GM21825 (cell line): ENCODE measurements at regions not wholly inside any gene's neighbourhood (a gene's known extent, or its start where the extent isn't known, plus 50 kb on each side); places are given as distances from the start of the nearest gene placed in this dataset.
"Not testable (repeated sequence)": the region's sequence is repeated elsewhere in the genome, so short reads cannot be mapped to it uniquely, and the experiment has no call there.

Experiments
- ATAC-seq: cut with Tn5 transposase; IDR thresholded peaks from one replicate; pipeline ENCODE4 v1.9.1; 2021; ENCODE audit warnings: mild to moderate bottlenecking, moderate library complexity; ENCODE audit not compliant: unreplicated experiment

DNA sequence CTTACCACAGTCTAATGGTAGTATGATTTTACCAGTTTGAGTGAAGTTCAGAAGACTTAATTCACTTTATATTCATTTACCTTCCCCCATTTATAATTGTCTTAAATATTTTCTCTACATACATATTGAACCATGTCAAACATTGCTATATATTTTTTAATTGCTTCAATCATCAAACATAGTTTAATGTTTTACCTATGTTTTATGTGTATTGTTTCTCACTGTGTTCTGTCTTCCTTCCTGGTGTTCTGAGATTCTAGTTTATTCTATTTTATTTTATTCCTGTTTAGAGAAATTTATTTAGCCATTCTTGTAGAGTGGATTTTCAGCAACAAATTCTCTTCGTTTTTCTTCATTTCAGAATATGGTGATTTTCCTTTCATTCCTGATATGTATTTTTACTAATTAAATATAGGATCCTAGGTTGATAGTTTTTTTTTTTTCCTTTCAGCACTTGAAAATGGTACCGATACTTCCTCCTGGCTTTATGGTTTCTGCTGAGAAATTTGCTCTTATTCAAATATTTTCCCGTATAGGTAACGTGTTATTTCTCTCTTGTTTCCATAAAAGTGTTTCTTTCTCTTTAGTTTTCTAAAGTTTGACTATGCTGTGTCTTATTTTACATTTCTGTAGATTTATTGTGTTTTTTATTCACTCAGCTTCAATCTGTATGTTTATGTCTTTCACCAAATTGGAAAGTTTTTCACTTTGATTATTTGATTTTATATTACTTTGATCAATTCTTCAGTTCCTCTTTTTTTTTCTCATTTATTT, 201.8 kb upstream of the AGR3 start:
- no peak for ATAC-seq

DNA sequence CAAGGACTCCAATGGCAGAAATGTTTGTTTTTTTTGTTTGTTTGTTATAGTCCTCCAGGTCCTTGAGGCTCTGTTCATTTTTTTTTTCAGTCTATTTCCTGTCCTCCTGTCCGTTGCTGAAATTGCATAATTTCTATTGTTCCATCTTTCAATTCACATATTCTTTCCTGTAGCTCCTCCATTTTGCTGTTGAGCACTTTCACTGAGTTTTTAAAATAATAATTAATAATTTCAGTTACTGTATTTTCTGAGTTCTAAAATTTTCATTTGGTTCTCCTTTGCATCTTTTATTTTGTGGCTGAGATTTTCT, 202.3 kb upstream of the AGR3 start:
- ATAC-seq: no peak

DNA sequence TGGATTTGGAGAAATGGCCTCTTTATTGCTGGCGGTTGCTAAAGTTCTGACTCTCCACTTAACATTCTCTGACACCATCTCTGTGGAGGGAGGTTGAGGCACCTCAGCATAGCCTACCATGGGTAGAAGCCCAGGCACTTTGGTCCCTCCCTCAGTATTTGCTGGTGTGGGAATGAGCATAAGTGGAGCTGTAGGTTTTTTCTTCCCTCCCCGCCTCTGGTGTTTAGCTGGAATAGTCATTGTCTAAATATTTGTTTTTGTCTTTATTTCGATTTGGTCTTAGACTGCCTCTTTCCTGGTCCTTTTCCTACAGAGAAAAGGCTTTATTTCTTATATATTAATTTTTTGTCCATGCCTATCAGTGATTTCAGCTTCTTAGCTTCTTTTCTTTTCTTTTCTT, 203.4 kb upstream of the AGR3 start:
- ATAC-seq: no peak

DNA sequence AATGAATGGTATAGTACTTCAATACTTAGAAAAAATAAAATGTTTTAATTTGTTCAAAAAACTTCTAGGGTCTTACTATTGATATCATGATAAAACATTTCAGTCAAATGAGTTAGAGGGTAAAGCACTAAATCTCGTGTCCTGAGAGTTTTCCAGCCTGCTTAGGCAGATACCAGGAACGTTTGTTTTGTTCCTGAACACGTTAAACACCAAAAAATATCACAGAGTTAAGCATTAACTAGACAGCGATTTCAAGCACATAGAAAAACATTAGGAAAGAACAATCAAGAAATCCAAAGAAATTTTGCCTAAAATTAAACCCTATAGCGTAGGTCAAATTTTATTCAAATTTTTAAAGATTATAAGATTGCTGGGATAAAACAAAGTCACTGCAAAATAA, 204.6 kb upstream of the AGR3 start:
- no peak for ATAC-seq

DNA sequence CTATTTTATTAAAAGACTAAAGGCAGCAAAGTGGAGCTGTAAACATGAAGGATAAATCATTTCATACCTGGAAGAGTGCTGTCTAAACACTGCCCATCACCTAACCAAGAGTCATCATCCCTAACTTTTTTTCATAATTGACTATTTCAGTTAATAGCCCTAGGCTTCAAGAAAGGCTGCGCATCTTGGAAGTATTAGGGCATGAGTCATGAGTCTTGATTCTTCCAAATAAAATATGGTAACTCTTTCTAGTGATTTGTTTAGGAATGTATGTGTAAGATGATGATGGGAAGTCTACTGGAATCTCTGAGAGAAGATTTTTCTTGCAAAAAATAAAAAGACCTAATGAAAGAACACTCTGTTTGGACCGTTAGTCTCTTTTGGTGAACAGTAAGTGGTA, 207.7 kb upstream of the AHR start:
- no peak for ATAC-seq

DNA sequence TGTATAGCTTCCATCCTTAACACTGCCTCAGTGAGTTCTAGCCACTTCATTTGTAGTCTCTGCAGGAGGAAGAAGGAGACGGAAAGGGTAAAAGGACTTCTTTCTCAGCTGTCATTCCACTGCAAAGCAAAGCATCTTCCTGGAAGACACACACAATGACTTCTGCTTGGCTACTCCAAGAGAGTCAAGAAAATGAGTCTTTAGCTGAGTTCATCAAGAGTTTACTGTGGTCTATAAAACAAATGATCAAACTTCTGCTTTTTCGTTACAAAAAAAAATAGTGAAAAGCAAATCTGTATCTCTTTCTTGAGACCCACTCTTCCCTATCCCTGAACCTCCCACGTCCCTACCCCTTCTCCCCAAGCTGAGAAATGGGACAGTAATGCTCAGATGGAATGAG, 205.0 kb upstream of the AHR start:
- no peak for ATAC-seq

DNA sequence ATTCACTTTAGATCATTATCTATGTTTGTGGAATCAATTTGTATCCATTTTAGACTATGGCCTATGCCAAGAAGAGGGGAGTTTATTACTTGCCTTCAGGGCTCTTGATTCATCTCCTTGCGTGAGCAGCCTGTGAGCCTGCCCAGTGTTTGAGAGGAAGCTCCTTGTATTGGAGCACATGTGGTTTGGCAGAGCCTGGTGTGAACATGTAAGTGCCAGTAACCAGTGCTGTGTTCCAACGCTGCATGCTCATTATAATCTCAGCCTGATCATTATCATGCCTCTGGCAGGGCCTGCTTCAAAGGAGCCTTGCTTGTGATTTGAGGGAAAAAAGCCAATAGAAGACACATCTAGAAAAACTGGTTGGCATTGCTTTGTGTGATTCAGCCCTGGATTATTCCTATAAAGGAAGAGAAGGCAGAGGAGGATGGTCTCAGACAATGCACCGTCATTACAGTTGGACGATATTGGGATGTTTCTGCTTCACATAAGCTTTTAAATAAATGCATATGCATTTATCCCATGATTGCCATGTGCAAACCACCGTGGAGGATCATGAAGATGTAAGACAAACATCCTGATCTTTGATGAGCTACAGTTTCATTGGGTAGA, 203.4 kb upstream of the AHR start:
- no peak for ATAC-seq

DNA sequence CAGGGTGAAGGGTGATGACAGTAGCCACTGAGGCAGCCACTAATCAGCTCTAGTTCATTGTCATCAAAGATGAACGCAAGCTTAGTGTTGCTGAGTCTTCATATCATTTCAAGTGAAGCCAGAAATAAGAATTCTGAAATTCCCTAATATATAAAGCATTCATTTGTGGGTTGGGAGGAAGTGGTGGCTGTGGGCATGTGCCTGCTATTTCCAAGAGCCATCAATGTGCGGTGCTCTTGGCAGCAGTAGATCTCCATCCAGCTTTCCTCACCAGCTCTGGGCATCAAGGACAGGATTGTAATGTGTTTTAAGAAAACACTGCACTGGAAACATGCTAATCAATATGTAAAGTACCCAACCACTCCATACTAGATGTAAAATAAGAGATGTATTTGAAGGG, 202.5 kb upstream of the AHR start:
- no peak for ATAC-seq

DNA sequence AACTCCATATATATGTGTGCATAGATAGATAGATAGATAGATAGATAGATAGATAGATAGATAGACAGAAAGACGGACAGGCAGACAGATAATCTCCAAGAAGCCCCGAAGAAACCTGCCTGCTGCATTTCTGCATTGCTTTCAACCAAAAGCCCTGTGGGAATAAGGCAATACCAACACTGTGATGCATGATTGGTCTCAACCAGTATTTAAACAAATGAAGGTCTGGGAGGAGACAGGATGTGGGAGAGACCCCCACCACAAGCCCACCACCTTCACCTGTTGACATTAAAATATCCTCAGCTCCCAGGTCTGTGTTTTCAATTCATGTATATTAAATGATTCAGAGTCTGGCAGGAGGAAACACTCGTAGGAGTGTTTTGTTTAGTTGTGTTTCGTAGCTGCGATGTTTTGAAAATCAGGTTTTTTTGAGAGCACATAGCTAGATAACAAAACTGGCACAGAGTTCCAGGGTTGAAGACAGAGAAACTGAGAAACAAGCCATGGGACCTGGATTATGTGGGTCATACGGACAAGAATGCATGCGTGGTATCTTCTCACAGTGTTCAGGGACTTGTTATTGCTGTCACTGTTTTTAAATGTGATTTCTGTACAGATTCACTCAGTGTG, 200.7 kb upstream of the AHR start:
- ATAC-seq: no peak

DNA sequence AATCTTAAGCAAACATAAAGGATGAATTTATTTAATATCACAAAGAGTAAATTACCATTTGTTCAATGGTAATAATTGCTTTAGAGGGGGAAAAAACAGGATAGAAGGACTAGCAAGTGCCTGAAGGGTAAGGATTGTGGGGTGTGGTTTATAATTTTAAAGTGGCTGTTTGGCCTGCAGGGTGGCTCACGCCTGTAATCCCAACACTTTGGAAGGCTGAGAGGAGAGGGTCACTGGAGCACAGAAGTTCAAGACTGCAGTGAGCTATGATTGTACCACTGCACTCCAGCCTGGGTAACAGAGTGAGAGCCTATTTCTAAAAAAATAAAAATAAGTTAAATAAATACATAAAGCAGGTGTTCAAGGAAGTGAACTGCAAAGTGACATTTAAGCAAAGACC, 199.9 kb upstream of the AHR start:
- ATAC-seq: no peak

DNA sequence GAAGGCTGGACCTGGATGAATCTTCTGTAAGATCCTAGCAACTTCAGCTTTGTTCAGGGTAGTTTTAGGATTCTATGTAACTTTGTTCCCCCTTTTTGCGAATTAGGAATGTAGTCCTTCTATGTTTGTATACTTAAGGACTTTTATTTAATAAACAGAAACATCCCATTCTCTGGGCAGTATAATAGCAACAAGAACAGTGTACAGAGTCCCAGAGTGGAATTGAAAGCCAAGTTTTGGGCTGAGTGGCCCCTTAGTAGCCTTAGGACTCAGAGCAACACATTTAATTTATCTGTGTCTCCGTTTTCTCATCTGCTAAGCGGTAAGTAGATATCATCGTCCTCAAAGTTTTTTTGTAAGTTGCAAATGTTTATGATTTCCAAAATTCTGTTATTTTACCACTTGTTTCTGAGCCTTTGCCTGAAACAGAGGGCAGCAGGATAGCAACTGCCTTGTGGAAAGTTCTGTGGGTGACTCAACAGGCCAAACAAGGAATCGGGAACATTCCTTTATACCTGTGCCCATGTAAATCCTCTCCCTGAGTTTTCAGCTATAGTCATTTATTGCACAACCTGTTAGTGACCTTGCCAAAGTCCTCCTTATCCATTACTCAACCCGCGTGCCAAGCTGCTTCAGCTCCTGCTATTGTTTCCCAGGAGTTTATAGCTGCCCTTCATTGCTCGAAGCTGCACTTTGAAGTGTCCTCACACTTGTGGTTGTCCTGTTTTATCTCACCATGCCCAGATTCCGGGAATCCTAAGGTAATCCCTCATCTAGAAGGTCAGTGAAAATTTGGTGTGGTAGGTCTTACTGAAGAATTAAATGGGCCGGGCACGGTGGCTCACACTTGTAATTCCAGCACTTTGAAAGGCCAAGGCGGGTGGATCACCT, 199.1 kb upstream of the AHR start:
- no peak for ATAC-seq

DNA sequence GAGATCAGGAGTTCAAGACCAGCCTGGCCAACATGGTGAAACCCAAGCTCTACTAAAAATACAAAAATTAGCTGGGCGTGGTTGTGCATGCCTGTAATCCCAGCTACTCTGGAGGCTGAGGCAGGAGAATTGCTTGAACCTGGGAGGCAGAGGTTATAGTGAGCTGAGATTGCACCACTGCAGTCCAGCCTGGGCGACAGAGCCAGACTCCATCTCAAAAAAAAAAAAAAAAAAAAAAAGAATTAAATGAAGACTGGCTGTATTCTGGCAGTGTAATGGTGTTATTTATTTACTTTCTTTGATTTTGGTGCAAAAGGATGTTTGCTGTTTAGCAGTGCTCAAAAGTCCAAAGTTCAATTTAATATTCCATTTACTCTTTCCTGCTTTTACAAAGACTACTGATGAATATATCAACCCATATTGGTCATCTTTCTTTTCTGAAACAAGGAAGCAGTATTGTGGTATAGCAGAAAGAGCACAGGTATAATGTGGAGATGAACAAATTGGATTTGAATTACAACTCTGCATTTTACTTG, 198.4 kb upstream of the AHR start:
- not testable (repeated sequence) for ATAC-seq

DNA sequence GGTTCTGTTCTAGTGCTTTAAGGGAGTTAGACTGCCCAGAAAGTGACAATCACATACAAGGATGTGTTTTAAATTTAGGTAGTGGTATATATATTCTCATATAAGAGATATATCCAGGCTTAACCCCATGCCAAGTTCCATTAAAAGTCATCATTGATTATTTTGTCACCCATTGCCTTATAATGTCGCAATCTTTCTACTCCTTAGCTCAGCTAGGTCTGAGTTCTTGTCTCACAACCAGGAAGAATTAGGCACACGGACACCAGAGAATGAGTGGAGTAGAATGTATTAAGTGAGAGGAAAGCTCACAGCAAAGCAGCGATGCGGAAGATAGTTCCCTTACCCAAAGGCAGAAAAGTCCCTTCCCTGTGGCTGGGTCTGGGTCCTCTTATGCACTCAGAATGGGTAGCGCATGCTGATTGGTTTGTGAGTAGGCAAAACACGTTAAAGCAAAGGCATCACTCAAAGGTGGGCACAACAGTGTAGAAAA, 197.2 kb upstream of the AHR start:
- ATAC-seq: no peak

DNA sequence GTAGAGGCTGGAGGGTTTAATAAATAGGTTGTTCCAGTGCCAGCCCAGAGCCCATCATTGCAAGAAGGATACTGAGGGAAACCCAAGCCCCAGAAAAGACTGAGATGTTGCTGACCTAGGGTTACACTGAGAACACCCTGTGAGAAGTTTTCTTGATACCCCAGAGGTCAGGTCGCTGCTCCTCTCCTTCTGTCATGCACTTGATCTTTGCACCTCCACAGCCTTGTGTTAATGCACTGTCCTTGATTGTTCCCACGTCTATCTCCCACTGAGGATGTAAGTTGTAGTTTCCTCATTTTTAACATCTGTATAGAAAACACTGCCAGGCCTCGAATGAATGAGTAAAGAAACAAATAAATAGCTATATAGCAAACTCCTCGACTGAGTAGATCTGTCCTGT, 195.3 kb upstream of the AHR start:
- ATAC-seq: no peak

DNA sequence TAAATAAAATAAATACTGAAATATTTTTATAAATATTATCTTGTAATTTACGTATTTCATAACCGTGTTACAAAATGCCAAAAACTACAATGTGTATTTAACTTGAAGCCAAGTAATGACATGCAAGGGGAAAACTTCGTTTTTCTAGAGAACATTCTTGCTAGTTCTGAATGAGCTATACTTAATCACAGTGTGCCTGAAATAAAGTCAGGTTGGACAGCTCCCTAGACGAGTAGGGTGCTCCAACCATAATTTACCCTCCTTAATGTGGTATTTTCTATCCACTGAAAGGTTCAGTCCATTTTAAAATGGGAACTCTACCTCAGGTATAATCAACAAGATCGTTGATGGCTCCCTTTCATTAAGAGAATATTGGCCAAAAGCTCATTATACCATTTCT, 194.5 kb upstream of the AHR start:
- no peak for ATAC-seq

DNA sequence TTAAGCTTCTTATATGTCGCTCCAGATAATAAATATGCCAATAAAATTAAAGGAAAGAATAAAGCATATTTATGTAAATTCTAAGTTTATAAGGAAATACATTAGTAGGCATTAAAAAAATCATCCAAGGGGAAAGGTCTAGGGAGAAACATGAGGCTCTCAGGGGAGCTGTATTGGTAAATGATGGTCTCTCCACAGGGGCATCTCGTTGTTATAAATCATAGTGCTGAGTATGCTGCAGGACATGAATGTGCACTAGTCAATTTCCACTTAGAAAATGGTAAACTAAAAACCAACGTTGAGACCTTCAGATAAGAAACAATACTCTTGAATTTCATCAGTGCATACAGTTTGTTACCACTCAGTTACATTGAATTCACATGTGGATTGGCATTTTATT, 194.0 kb upstream of the AHR start:
- ATAC-seq: no peak

DNA sequence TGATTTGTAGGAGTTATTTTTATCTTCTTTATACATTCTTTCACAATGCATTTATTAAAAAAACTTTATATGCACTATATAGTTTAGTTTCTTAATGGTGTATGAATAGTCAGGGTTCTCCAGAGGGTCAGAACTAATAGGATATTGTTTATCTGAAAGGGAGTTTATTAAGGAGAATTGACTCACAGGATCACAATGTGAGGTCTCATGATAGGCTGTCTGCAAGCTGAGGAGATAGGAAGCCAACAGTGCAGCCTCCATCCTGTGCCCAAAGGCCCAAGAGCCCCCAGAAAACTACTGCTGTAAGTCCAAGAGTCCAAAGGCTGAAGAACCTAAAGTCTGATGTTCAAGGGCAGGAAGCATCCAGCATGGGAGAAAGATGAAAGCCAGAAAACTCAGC, 192.8 kb upstream of the AHR start:
- ATAC-seq: no peak

DNA sequence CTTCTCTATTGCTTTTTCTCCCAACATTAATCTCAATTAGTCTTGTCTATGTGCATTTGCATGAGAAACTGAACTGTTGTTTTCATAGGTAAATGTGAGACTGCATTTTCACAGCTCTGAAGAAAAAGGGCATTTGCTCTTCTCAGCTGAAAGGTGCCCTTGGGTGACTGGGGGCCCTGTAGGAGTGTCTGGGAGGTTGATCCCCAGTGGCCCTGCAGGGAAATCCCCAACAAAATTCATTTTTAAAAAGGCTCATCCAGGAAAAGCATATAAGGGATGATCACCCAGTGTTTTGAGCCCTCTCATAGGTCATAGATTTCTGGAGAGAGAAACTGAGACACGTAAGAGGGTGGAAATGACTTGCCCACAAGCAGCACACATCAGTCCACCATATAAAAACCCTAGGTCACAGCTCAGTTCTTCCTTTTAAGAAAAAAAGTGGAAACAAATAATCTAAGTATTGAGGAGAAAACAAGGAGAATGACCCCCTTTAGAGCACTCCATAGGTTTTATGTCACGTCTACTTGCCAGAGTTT, 190.3 kb upstream of the AHR start:
- ATAC-seq: no peak

DNA sequence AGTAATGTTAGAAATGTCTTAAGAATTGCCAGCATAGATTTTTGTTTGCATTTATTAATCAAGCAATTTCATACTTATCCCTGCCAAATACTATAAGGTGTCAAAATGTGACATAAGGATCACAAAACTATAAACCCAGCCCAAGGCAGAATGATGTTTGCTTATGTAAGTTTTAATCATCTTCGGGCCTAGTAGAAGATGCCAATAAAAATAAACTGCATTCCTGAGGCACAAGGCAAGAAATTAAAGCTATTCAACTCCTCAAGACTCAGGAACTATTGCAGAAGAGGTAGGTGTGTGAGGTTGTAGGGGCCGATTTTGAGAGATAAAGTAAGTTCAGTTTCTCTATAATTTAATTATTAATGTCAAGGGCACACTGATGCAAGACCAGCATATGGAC, 189.4 kb upstream of the AHR start:
- no peak for ATAC-seq

DNA sequence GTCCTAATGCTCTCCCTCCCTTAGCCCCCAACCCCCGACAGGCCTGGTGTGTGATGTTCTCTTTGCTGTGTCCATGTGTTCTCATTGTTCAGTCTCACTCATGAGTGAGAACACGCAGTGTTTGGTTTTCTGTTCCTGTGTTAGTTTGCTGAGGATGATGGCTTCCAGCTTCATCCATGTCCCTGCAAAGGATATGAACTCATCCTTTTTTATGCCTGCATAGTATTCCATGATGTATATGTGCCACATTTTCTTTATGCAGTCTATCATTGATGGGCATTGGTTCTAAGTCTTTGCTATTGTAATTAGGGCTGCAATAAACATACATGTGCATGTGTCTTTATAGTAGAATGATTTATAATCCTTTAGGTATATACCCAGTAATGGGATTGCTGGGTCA, 184.7 kb upstream of the AHR start:
- ATAC-seq: not testable (repeated sequence)

DNA sequence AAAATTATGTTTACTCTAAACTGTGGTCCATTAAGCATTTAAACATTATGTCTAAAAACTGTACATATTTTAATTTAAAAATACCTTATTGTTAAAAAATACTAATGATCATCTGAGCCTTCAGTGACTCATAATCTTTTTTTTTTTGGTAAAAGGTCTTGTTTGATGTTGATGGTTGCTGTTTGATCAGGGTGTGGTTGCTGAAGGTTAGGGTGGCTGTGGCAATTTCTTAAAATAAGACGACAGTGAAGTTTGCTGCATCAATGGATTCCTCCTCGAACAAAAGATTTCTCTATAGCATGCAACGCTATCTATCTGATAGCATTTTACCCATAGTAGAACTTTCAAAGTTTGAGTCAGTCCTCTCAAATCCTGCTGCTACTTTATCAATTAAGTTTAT, 180.0 kb upstream of the AHR start:
- ATAC-seq: no peak
